ENCODE measurements at regions not wholly inside any gene's neighbourhood (a gene's known extent, or its start where the extent isn't known, plus 50 kb on each side); places are given as distances from the start of the nearest gene placed in this dataset.

DNA sequence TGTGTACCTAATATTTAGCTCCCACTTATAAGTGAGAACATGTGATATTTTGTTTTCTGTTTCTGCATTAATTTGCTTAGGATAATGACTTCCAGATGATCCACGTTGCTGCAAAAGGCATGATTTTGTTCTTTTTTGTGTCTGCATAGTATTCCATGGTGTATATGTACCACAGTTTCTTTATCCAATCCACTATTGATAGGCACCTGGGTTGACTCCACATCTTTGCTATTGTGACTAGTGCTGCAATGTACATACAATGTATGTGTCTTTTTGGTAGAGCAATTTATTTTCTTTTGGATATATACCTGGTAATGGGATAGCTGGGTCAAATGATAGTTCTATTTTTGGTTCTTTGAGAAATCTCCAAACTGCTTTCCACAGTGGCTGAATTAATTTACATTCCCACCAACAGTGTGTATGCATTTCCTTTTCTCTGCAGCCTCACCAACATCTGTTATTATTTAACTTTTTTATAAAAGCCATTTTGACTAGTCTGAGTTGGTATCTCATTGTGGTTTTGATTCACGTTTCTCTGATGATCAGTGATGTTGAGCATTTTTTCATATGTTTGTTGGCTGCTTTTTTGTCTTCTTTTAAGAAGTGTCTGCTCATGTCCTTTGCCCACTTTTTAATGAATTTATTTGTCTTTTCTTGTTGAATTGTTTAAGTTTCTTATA lies 102.8 kb upstream of the GAS1 start:
- peak; percentile 75 for DNase-seq (ENCODE audit: low read depth)

DNA sequence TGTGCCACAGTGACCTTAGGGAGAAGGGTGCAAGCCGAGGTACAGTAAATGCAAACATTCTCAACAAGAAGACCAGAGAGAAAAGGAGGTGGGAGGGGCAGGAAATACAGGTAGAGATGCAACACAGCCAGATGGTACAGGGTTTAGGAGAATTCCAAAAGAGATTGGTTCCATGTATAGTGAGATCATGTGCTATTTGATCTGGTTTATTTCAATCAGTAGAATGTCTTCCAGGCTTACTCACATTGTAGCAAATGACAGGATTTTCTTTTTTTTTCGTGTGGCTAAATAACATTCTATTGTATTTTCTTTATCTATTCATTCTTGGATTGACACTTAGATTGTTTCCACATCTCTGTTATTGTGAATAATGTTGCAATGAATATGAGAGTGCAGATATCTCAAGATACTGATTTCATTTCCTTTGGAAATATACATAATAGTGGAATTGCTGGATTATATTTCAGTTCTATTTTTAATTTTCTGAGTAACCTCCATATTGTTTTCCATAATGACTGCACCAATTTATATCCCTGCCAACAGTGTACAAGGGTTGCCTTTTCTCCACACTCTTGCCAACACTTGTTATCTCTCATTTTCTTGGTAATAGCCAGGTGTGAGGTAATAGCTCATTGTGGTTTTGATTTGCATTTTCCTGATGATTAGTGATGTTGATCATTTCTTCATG lies 107.8 kb upstream of the GAS1 start:
- no peak for DNase-seq (ENCODE audit: low read depth)

- no peak for DNase-seq (ENCODE audit: low read depth)
These were observed 112.5 kb upstream of the GAS1 start for GRCh38 chr9:87059772-87060171.

DNA sequence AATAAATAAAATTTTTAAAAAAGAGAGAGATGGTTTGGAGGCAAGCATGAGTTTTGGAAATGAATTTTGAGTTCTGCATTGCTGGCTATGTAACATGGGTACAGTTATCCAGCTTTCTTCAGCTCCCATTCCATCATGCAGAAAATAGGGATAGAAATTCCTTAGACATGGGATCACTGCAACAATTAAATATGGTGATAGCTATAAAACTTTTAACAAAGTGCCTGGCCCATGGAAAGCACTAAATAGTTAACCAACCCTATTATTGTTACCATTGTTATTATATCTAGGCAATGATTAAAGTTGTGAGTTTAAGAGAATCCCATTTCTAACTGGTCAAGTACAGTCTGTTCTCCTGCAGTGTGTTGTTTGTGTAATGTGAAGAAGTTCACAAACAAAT lies 115.4 kb upstream of the GAS1 start:
- DNase-seq (ENCODE audit: low read depth) = peak; percentile 24

DNA sequence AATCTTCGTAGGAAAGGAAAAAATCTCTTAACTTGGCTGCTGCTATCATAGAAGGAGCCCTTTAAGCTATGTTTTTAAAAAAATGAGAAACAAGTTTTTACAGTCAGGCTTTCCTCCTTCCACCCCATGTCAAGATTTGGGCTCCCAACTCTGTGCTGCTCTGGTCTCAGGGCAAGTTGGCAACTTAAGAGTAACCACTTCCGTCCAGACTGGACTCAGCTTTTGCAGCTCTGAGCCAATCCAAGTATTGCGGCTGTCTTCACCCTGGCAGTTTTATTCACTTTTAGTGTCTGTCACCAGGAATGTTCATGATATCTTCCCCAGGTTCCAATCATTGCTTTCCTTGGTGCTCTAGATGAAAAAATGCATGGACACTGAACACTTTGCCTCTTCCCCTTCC lies 115.9 kb upstream of the GAS1 start:
- peak; percentile 75 for DNase-seq (ENCODE audit: low read depth)

DNA sequence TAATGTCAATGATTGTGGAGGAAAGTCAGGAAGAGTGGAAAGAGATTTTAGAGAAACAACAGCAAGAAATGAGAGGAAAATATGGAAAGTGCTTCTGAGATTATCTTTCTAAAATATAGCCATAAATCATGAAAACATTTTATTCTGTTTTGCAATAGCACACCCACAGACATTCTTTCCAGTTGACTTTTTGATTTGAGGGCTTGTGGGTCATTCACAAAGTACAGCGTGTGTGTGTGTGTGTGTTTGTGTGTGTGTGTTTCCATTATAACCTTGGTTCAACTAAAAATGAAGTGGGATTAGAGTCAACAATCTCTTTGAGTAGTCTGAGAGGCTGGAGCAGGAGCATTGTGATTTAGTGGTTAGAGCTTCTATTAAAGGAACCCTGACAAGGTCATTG lies 116.6 kb upstream of the GAS1 start:
- DNase-seq (ENCODE audit: low read depth) = peak; percentile 68

DNA sequence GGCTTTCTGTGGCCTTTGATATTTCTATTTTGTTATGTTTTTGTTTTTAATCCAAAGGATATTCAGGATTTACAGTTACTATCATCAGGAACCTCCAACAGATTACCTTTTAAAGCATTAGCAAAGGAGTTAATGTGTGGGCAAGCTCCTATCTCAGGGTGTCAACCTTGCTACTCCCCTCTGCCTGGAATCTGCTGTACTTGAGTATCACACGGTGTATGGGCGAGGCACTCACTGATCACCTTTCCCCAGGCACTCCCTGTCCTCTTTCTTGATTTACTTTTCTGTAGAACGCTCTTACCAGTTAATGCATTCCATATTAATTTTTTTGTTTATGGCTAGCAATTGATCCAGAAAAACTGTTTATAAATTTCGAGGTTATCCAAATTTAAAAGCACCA lies 117.0 kb upstream of the GAS1 start:
- DNase-seq (ENCODE audit: low read depth) = no peak

DNA sequence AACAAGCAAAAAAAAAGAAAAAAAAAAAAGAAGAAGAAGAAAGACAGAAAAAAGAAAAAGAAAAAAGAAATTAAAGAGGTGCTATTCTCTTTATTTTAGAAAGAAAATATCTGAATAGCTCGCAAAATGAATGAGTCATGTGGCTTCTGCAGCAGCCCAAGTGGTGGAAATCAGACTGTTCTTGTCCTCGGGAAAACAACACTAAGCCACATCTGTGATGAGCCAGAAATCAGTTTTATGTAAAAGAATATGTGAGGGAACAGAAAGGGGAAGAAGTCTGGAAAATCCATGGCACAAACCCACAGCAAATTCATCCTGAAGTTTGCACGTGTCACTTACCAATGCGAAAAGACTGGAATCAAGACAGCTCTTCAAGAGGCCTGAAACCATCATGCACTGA lies 118.7 kb upstream of the GAS1 start:
- no peak for DNase-seq (ENCODE audit: low read depth)

DNA sequence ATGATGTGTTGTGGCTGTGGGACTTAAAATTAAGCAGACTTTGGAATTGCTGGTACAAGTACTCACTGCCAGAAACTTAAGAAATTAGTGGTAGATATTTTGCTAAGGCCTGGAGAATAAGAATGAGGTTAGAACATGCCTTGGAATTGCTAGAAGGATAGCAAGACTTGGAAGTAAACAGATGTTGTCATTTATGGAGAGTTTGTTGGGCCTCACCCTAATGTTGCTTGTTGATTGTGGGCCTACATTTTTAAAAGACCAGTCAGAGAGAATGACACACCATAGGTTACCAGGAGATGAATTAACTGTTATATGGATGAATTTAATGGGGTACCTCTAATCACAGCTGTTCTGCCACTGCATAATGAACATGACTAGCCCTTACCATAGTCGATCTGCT lies 120.1 kb upstream of the GAS1 start:
- DNase-seq (ENCODE audit: low read depth) = peak; percentile 41

DNA sequence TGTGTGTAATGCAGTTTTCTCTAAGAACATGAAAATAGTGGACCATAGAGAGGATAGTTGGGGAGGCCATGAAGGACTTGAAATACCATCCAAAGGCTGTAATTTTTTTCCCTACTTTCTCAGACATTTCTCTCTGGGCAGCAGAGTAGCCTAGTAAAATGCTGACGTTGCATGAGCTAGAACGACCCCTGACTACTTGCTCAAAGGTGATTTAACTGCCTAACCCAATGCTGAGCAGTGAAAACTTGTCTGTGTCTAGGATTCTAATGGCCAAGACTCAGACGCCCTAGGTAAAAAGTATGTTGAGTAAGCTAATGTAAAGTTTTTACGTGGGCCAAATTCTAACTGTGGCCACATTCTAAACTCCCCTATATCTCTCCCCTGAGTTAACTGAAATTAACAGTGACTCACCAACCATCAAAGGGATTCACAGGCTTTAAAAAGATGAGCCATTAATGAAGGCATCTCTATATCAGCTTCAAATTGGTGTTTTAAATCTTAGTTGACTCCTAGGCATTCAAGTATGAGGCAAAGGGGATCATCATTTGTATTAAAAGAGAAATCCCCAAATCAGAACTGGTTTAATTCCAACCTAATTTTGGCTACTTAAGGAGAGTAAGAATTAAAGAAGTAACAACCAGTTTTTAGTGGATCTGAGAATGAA lies 121.0 kb upstream of the GAS1 start:
- DNase-seq (ENCODE audit: low read depth) = no peak

DNA sequence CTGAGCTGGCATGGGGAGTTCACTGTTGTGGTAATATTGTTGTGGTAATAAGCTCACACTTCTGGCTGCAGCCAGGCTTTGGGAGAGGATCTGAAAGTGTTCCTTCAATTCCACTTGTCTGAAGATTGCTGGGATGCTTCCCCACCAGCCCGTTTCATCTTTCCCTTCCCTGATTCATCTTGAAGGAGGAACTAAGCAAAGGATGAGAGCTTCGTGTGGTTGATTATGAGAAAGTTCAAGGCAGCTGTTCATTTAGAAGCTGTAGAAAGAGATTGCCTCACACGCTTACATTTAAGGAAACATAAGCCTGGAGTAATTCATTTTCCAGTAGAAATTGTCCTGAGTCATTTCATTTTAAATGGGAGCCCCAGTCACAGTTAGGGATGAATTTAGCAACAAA lies 122.4 kb upstream of the GAS1 start:
- peak; percentile 42 for DNase-seq (ENCODE audit: low read depth)

GRCh38 chr9:87070336-87070735 lies 123.0 kb upstream of the GAS1 start:
- DNase-seq (ENCODE audit: low read depth) = no peak

- no peak for DNase-seq (ENCODE audit: low read depth)
These were observed 124.2 kb upstream of the GAS1 start for GRCh38 chr9:87071473-87071872.

DNA sequence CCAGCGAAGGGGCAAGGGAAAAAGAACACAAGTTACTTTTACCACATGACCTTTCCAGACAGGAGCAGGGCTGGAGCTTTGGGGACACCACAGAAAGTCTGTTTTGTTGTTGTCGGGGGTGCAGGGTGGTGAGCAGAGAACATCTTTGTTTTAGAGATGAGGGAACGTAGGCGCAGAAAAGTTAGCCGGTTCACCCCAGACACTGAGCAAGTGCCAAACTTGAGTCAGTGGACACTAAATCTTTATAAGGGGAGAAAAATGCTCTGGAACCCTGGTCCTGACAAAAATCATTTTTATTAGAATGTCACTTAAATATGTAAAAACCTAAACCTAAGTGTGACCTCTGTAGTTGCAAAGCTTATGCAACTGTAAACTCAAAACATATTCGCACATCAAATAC lies 126.4 kb upstream of the GAS1 start:
- DNase-seq (ENCODE audit: low read depth) = no peak

GRCh38 chr9:87075537-87075936 lies 128.2 kb upstream of the GAS1 start:
- DNase-seq (ENCODE audit: low read depth) = no peak

DNA sequence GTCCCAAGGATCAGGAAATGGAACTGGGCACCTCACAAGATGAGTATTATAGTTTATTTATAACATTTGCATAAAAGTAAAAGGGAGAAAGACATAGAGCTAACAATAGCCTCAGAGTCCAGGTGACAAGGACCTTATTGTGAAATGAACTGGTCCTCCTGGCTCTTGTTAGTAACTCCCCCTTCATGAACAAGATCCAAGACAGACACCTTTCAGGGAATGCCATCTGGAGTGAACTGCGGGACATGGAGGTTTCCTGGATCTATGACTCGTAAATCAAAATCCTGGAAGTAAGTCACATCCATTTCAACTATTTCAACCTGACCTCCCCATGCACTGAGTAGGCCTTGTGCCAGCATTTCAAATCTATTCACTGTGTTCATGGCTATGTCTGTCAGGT lies 129.5 kb upstream of the GAS1 start:
- no peak for DNase-seq (ENCODE audit: low read depth)

- no peak for DNase-seq (ENCODE audit: low read depth)
These were observed 130.7 kb upstream of the GAS1 start for GRCh38 chr9:87077986-87078385.

DNA sequence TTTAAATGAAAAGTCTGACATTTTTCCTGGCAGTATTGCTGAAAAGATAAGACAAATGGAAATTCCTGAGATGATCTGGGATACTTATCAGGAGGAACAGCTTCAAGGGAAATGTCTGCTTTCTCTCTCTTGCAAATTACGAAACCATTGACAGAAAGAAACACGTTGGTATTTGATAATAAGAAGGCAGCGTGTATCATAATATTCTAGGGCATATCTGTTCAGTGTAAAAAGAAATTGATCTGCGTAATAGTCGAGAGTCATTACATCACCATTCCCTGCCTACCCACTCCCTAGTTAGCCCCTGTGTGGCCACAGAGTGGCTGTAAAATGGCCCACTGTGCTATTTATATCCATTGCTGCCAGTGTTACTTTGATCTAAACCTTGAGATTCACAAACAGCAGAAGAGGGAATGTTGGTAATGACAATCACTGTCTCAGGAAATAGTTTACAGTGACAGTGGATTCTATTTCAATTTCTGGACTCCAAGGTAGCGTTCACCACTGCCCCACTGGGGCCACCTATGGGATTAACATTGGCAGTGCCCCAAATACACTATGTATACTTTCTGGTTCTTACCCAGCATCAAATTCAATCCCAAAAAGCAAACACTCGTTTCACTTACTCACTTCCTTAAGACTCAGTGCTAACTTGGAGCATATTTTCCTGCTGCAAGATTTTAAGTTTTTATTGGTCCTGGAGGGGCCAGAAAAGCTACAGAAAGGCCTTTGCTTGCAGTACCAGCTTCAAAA lies 133.4 kb upstream of the GAS1 start:
- DNase-seq (ENCODE audit: low read depth) = no peak

GRCh38 chr9:87081503-87081902 lies 134.2 kb upstream of the GAS1 start:
- no peak for DNase-seq (ENCODE audit: low read depth)

GRCh38 chr9:87083986-87084385 lies 136.7 kb upstream of the GAS1 start:
- no peak for DNase-seq (ENCODE audit: low read depth)

DNA sequence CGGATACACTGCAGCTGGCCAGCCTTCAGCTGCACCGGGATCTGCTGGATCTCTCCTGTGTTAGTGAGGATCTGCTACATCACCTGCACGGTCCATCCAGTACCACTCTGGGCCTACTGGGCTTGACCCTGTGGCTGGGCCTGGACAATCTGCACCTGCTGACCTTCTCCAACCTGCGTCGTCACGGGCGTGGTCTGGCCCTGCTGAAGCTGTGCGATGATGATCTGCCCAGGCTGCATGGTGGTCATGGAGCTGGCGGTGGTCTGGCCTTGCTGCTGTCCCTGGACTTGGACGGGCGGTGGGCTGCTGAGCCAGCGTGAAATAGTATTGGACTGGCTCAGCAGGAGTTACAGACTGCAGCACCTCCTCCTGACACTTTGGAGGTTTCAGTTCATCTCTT lies 137.1 kb upstream of the GAS1 start:
- no peak for DNase-seq (ENCODE audit: low read depth)

DNA sequence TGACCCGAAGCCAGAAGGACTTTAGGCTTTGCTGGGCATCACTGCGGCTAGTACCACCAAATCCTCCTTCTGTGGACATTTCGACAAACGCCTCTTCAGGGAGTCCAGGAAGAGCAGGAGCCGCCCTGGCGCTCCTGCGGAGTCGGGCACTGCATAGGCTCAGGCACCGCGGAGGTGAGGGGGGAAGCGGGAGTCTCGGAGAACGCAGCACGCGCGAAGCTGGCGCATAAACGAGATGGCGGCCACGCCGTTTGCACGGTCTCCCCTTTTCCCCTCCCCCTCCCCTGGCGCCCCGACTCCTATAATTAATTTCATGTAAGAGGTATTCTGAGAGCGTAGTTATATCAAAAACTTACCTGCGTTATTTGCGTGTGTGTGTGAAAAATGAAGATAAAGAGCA lies 137.8 kb upstream of the GAS1 start:
- no peak for DNase-seq (ENCODE audit: low read depth)

- no peak for DNase-seq (ENCODE audit: low read depth)
These were observed 138.2 kb upstream of the GAS1 start for GRCh38 chr9:87085521-87085920.

Data from GM04503 (cell line).